ENCODE measurements at regions not wholly inside any gene's neighbourhood (a gene's known extent, or its start where the extent isn't known, plus 50 kb on each side); places are given as distances from the start of the nearest gene placed in this dataset.
"Not testable (repeated sequence)": the region's sequence is repeated elsewhere in the genome, so short reads cannot be mapped to it uniquely, and the experiment has no call there.

GRCh38 chr4:177528620-177529019, 86.4 kb upstream of the AGA start:
- Histone ChIP-seq H3K9me3 (ENCODE audit: control insufficient read depth in 3 of 3, low read length in 3 of 3) (no peaks in the 10 kb centered on the region), H3K9ac (ENCODE audit: low read depth in 1 of 3, low read length in 3 of 3) (no peak overlapping the region), H3K27ac (ENCODE audit: low read depth, low read length) (no peak overlapping the region), H3K4me1 (ENCODE audit: control insufficient read depth in 3 of 3, insufficient read depth in 3 of 3, low read length in 3 of 3) (no peaks in the 10 kb centered on the region), H3K36me3 (ENCODE audit: control insufficient read depth in 3 of 3, insufficient read depth in 3 of 3, low read length in 3 of 3) (no peaks in the 10 kb centered on the region), H3K4me3 (ENCODE audit: low read length in 3 of 3) (no peak overlapping the region), H3K27me3 (ENCODE audit: control insufficient read depth in 3 of 3, insufficient read depth in 3 of 3, low read length in 3 of 3) (no peaks in the 10 kb centered on the region)

GRCh38 chr4:177530561-177530960, 88.3 kb upstream of the AGA start:
- Histone ChIP-seq H3K4me1 (ENCODE audit: control insufficient read depth in 3 of 3, insufficient read depth in 3 of 3, low read length in 3 of 3) (no peaks in the 10 kb centered on the region), H3K9me3 (ENCODE audit: control insufficient read depth in 3 of 3, low read length in 3 of 3) (no peaks in the 10 kb centered on the region), H3K9ac (ENCODE audit: low read depth in 1 of 3, low read length in 3 of 3) (no peak overlapping the region), H3K27ac (ENCODE audit: low read depth, low read length) (no peak overlapping the region), H3K4me3 (ENCODE audit: low read length in 3 of 3) (no peak overlapping the region), H3K27me3 (ENCODE audit: control insufficient read depth in 3 of 3, insufficient read depth in 3 of 3, low read length in 3 of 3) (no peaks in the 10 kb centered on the region), H3K36me3 (ENCODE audit: control insufficient read depth in 3 of 3, insufficient read depth in 3 of 3, low read length in 3 of 3) (no peaks in the 10 kb centered on the region)

GRCh38 chr4:177532358-177532757, 90.1 kb upstream of the AGA start:
- Histone ChIP-seq H3K4me1 (ENCODE audit: control insufficient read depth in 3 of 3, insufficient read depth in 3 of 3, low read length in 3 of 3) (no peaks in the 10 kb centered on the region), H3K9me3 (ENCODE audit: control insufficient read depth in 3 of 3, low read length in 3 of 3) (no peaks in the 10 kb centered on the region), H3K9ac (ENCODE audit: low read depth in 1 of 3, low read length in 3 of 3) (no peak overlapping the region), H3K36me3 (ENCODE audit: control insufficient read depth in 3 of 3, insufficient read depth in 3 of 3, low read length in 3 of 3) (no peaks in the 10 kb centered on the region), H3K4me3 (ENCODE audit: low read length in 3 of 3) (no peak overlapping the region), H3K27me3 (ENCODE audit: control insufficient read depth in 3 of 3, insufficient read depth in 3 of 3, low read length in 3 of 3) (no peaks in the 10 kb centered on the region), H3K27ac (ENCODE audit: low read depth, low read length) (no peak overlapping the region)

- H3K4me1 ChIP-seq (ENCODE audit: control insufficient read depth in 3 of 3, insufficient read depth in 3 of 3, low read length in 3 of 3); H3K9ac ChIP-seq (ENCODE audit: low read depth in 1 of 3, low read length in 3 of 3); H3K4me3 ChIP-seq (ENCODE audit: low read length in 3 of 3); H3K36me3 ChIP-seq (ENCODE audit: control insufficient read depth in 3 of 3, insufficient read depth in 3 of 3, low read length in 3 of 3); H3K27ac ChIP-seq (ENCODE audit: low read depth, low read length); H3K9me3 ChIP-seq (ENCODE audit: control insufficient read depth in 3 of 3, low read length in 3 of 3); H3K27me3 ChIP-seq (ENCODE audit: control insufficient read depth in 3 of 3, insufficient read depth in 3 of 3, low read length in 3 of 3): not testable (repeated sequence)
Observed at GRCh38 chr4:177534841-177535240, 92.6 kb upstream of the AGA start.

GRCh38 chr4:177546745-177547144, 104.5 kb upstream of the AGA start:
- H3K27me3 ChIP-seq (ENCODE audit: control insufficient read depth in 3 of 3, insufficient read depth in 3 of 3, low read length in 3 of 3) = no peaks in the 10 kb centered on the region
- H3K9ac ChIP-seq (ENCODE audit: low read depth in 1 of 3, low read length in 3 of 3) = no peak overlapping the region
- H3K9me3 ChIP-seq (ENCODE audit: control insufficient read depth in 3 of 3, low read length in 3 of 3) = no peaks in the 10 kb centered on the region
- no peak overlapping the region for H3K4me3 ChIP-seq (ENCODE audit: low read length in 3 of 3)
- no peak overlapping the region for H3K27ac ChIP-seq (ENCODE audit: low read depth, low read length)
- no peaks in the 10 kb centered on the region for H3K4me1 ChIP-seq (ENCODE audit: control insufficient read depth in 3 of 3, insufficient read depth in 3 of 3, low read length in 3 of 3)
- no peaks in the 10 kb centered on the region for H3K36me3 ChIP-seq (ENCODE audit: control insufficient read depth in 3 of 3, insufficient read depth in 3 of 3, low read length in 3 of 3)

GRCh38 chr4:177547985-177548384, 105.7 kb upstream of the AGA start:
- H3K27ac ChIP-seq (ENCODE audit: low read depth, low read length) = no peak overlapping the region
- no peaks in the 10 kb centered on the region for H3K36me3 ChIP-seq (ENCODE audit: control insufficient read depth in 3 of 3, insufficient read depth in 3 of 3, low read length in 3 of 3)
- H3K4me1 ChIP-seq (ENCODE audit: control insufficient read depth in 3 of 3, insufficient read depth in 3 of 3, low read length in 3 of 3) = no peaks in the 10 kb centered on the region
- no peaks in the 10 kb centered on the region for H3K9me3 ChIP-seq (ENCODE audit: control insufficient read depth in 3 of 3, low read length in 3 of 3)
- H3K4me3 ChIP-seq (ENCODE audit: low read length in 3 of 3) = no peak overlapping the region
- no peaks in the 10 kb centered on the region for H3K27me3 ChIP-seq (ENCODE audit: control insufficient read depth in 3 of 3, insufficient read depth in 3 of 3, low read length in 3 of 3)
- H3K9ac ChIP-seq (ENCODE audit: low read depth in 1 of 3, low read length in 3 of 3) = no peak overlapping the region

- H3K9me3 ChIP-seq (ENCODE audit: control insufficient read depth in 3 of 3, low read length in 3 of 3) = no peaks in the 10 kb centered on the region
- no peaks in the 10 kb centered on the region for H3K27me3 ChIP-seq (ENCODE audit: control insufficient read depth in 3 of 3, insufficient read depth in 3 of 3, low read length in 3 of 3)
- H3K4me1 ChIP-seq (ENCODE audit: control insufficient read depth in 3 of 3, insufficient read depth in 3 of 3, low read length in 3 of 3) = no peaks in the 10 kb centered on the region
- H3K27ac ChIP-seq (ENCODE audit: low read depth, low read length) = no peak overlapping the region
- H3K36me3 ChIP-seq (ENCODE audit: control insufficient read depth in 3 of 3, insufficient read depth in 3 of 3, low read length in 3 of 3) = no peaks in the 10 kb centered on the region
- H3K9ac ChIP-seq (ENCODE audit: low read depth in 1 of 3, low read length in 3 of 3) = no peak overlapping the region
- H3K4me3 ChIP-seq (ENCODE audit: low read length in 3 of 3) = no peak overlapping the region
Observed at GRCh38 chr4:177555007-177555574, 112.9 kb upstream of the AGA start.

- H3K4me1 ChIP-seq (ENCODE audit: control insufficient read depth in 3 of 3, insufficient read depth in 3 of 3, low read length in 3 of 3) = no peaks in the 10 kb centered on the region
- no peak overlapping the region for H3K9ac ChIP-seq (ENCODE audit: low read depth in 1 of 3, low read length in 3 of 3)
- no peaks in the 10 kb centered on the region for H3K36me3 ChIP-seq (ENCODE audit: control insufficient read depth in 3 of 3, insufficient read depth in 3 of 3, low read length in 3 of 3)
- no peaks in the 10 kb centered on the region for H3K27me3 ChIP-seq (ENCODE audit: control insufficient read depth in 3 of 3, insufficient read depth in 3 of 3, low read length in 3 of 3)
- H3K9me3 ChIP-seq (ENCODE audit: control insufficient read depth in 3 of 3, low read length in 3 of 3) = no peaks in the 10 kb centered on the region
- no peak overlapping the region for H3K4me3 ChIP-seq (ENCODE audit: low read length in 3 of 3)
- H3K27ac ChIP-seq (ENCODE audit: low read depth, low read length) = no peak overlapping the region
Observed at GRCh38 chr4:177557416-177557815, 115.2 kb upstream of the AGA start.

GRCh38 chr4:177558995-177559394, 116.8 kb upstream of the AGA start:
- no peak overlapping the region for H3K9ac ChIP-seq (ENCODE audit: low read depth in 1 of 3, low read length in 3 of 3)
- H3K4me3 ChIP-seq (ENCODE audit: low read length in 3 of 3) = no peak overlapping the region
- H3K27ac ChIP-seq (ENCODE audit: low read depth, low read length) = no peak overlapping the region
- H3K27me3 ChIP-seq (ENCODE audit: control insufficient read depth in 3 of 3, insufficient read depth in 3 of 3, low read length in 3 of 3) = no peaks in the 10 kb centered on the region
- H3K36me3 ChIP-seq (ENCODE audit: control insufficient read depth in 3 of 3, insufficient read depth in 3 of 3, low read length in 3 of 3) = no peaks in the 10 kb centered on the region
- H3K4me1 ChIP-seq (ENCODE audit: control insufficient read depth in 3 of 3, insufficient read depth in 3 of 3, low read length in 3 of 3) = no peaks in the 10 kb centered on the region
- no peaks in the 10 kb centered on the region for H3K9me3 ChIP-seq (ENCODE audit: control insufficient read depth in 3 of 3, low read length in 3 of 3)

GRCh38 chr4:177562163-177562562, 119.9 kb upstream of the AGA start:
- no peak overlapping the region for H3K27ac ChIP-seq (ENCODE audit: low read depth, low read length)
- no peaks in the 10 kb centered on the region for H3K36me3 ChIP-seq (ENCODE audit: control insufficient read depth in 3 of 3, insufficient read depth in 3 of 3, low read length in 3 of 3)
- H3K9ac ChIP-seq (ENCODE audit: low read depth in 1 of 3, low read length in 3 of 3) = no peak overlapping the region
- no peaks in the 10 kb centered on the region for H3K4me1 ChIP-seq (ENCODE audit: control insufficient read depth in 3 of 3, insufficient read depth in 3 of 3, low read length in 3 of 3)
- H3K27me3 ChIP-seq (ENCODE audit: control insufficient read depth in 3 of 3, insufficient read depth in 3 of 3, low read length in 3 of 3) = no peaks in the 10 kb centered on the region
- H3K9me3 ChIP-seq (ENCODE audit: control insufficient read depth in 3 of 3, low read length in 3 of 3) = no peaks in the 10 kb centered on the region
- H3K4me3 ChIP-seq (ENCODE audit: low read length in 3 of 3) = no peak overlapping the region

GRCh38 chr4:177562859-177563258, 120.6 kb upstream of the AGA start:
- Histone ChIP-seq H3K27me3 (ENCODE audit: control insufficient read depth in 3 of 3, insufficient read depth in 3 of 3, low read length in 3 of 3) (no peaks in the 10 kb centered on the region), H3K4me1 (ENCODE audit: control insufficient read depth in 3 of 3, insufficient read depth in 3 of 3, low read length in 3 of 3) (no peaks in the 10 kb centered on the region), H3K4me3 (ENCODE audit: low read length in 3 of 3) (no peak overlapping the region), H3K9ac (ENCODE audit: low read depth in 1 of 3, low read length in 3 of 3) (no peak overlapping the region), H3K9me3 (ENCODE audit: control insufficient read depth in 3 of 3, low read length in 3 of 3) (no peaks in the 10 kb centered on the region), H3K36me3 (ENCODE audit: control insufficient read depth in 3 of 3, insufficient read depth in 3 of 3, low read length in 3 of 3) (no peaks in the 10 kb centered on the region), H3K27ac (ENCODE audit: low read depth, low read length) (no peak overlapping the region)

Data from skeletal muscle tissue (tissue), 3 donors.